ENCODE measurements at regions not wholly inside any gene's neighbourhood (a gene's known extent, or its start where the extent isn't known, plus 50 kb on each side); places are given as distances from the start of the nearest gene placed in this dataset.

GRCh38 chr4:110900213-110900769 is 277.4 kb upstream of the PITX2 start:
- TF ChIP-seq POLR2A (IDR thresholded peaks at IDR 0.05; ENCODE audit: low read length) = no peak
- no peak for TF ChIP-seq GATA1 (IDR thresholded peaks at IDR 0.05; ENCODE audit: low read depth, low read length)
